Lung (tissue), 11 donors: ENCODE measurements at regions not wholly inside any gene's neighbourhood (a gene's known extent, or its start where the extent isn't known, plus 50 kb on each side); places are given as distances from the start of the nearest gene placed in this dataset.

Experiments used
- ATAC-seq: fragments of 200-7000 bp; cut with Tn5 transposase; one replicate; pipeline ENCODE4 v1.9.1; 2020; ENCODE audit warnings: moderate number of reproducible peaks; ENCODE audit not compliant: insufficient read depth, low FRiP score
- DNase-seq, 3 donors: peaks; one replicate each; pipeline ENCODE4 v3.0.0-alpha.2; 2013 to 2017
- H3K27ac ChIP-seq, 2 donors: one replicate each; pipeline ENCODE4 v1.5.1; 2013; ENCODE audit warnings: mild to moderate bottlenecking in 2 of 2, moderate library complexity in 2 of 2, control low read depth in 1 of 2, inconsistent platforms in 1 of 2, low read depth in 1 of 2, low read length in 1 of 2
- H3K27me3 ChIP-seq, 3 donors: one replicate each; pipeline ENCODE4 v1.5.1; 2013; ENCODE audit warnings: low read length in 2 of 3; ENCODE audit not compliant: control insufficient read depth in 3 of 3, insufficient read depth in 3 of 3
- H3K36me3 ChIP-seq, 4 donors: one replicate each; pipeline ENCODE4 v1.5.1; 2013; ENCODE audit warnings: low read length in 4 of 4, mild to moderate bottlenecking in 1 of 4, moderate library complexity in 1 of 4; ENCODE audit not compliant: control insufficient read depth in 4 of 4, insufficient read depth in 4 of 4
- H3K4me1 ChIP-seq, 5 donors: one replicate each; pipeline ENCODE4 v1.5.1; 2013; ENCODE audit warnings: low read length in 5 of 5, mild to moderate bottlenecking in 2 of 5, moderate library complexity in 1 of 5; ENCODE audit not compliant: control insufficient read depth in 5 of 5, insufficient read depth in 5 of 5
- H3K4me3 ChIP-seq: one replicate; pipeline ENCODE4 v1.5.1; 2013; ENCODE audit warnings: mild to moderate bottlenecking, control low read depth, moderate library complexity
- H3K9ac ChIP-seq, 2 donors: one replicate each; pipeline ENCODE4 v1.5.1; 2013; ENCODE audit warnings: low read length in 2 of 2, control low read depth in 1 of 2; ENCODE audit not compliant: insufficient read depth in 1 of 2
- H3K9me3 ChIP-seq, 4 donors: one replicate each; pipeline ENCODE4 v1.5.1; 2013; ENCODE audit warnings: low read length in 3 of 4, mild to moderate bottlenecking in 1 of 4, moderate library complexity in 1 of 4; ENCODE audit not compliant: control insufficient read depth in 4 of 4, insufficient read depth in 3 of 4
- WGBS, 2 donors: extraction: QIAGEN DNeasy Blood & Tissue Kit; methylation state at CpG; one replicate each; pipeline ENCODE4 v1.1.7; 2013; 5-methylcytosine and 5-hydroxymethylcytosine counted together
- TF ChIP-seq, protein P1 (sequence below): IDR thresholded peaks from 2 replicates; pipeline ENCODE4 v1.5.1; 2012; ENCODE audit warnings: mild to moderate bottlenecking; ENCODE audit errors: control extremely low read depth, extremely low read depth
- donor health status: control.
- donor health status: control.
- donor health status: Bipolar disorder and iron deficiency.
- donor health status: healthy.
- donor health status: DM: yes; HTN: yes; CAD: no.

- H3K27me3 ChIP-seq: no peaks in the 10 kb centered on the region
- 49 to 58% methylated on average over 7 of the region's 7 CpGs for WGBS, 2 donors
- H3K27ac ChIP-seq: no peak overlapping the region
- ATAC-seq (no peak), DNase-seq (peak in 1 of 3 donors; percentile 1)
- peaks cover 0 to 9% (median 0%) of the 10 kb centered on the region in 4 donors for H3K9me3 ChIP-seq
- no peak overlapping the region for H3K4me3 ChIP-seq
- H3K9ac ChIP-seq: no peak overlapping the region
- H3K36me3 ChIP-seq: no peaks in the 10 kb centered on the region
- TF ChIP-seq, protein P1, sequence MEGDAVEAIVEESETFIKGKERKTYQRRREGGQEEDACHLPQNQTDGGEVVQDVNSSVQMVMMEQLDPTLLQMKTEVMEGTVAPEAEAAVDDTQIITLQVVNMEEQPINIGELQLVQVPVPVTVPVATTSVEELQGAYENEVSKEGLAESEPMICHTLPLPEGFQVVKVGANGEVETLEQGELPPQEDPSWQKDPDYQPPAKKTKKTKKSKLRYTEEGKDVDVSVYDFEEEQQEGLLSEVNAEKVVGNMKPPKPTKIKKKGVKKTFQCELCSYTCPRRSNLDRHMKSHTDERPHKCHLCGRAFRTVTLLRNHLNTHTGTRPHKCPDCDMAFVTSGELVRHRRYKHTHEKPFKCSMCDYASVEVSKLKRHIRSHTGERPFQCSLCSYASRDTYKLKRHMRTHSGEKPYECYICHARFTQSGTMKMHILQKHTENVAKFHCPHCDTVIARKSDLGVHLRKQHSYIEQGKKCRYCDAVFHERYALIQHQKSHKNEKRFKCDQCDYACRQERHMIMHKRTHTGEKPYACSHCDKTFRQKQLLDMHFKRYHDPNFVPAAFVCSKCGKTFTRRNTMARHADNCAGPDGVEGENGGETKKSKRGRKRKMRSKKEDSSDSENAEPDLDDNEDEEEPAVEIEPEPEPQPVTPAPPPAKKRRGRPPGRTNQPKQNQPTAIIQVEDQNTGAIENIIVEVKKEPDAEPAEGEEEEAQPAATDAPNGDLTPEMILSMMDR: no peak
- H3K4me1 ChIP-seq: no peaks in the 10 kb centered on the region
These were observed 122.0 kb downstream of the UQCRFS1 start for GRCh38 chr19:29090783-29091526.

DNA sequence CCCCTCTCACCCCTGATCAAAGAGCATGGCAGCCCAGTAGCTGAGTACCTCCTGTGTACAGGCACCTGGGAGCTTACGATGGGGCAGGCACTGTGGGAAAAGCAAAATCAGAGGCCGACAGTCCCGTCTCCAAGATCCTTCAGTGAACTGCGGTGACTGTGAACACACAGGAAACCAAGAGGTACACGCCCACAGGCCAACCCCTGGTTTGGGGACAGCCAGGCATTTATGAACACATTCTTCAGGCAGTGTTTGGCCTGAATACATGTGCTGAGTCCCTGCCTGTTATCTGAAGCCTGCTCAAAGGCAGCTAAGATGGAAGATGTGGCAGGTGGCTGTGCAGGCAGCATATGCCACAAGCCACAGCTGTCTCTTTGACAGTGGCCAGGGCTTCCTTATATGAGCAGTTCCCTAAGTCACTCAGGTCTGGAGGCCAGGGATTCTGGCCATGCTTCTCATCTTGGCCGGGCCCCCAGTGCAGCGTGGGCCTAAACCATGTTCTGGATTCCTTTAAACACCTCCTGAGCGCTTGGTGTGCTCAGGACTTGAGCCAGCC is 123.6 kb downstream of the UQCRFS1 start:
- Histone ChIP-seq H3K4me1 (no peaks in the 10 kb centered on the region), H3K4me3 (no peak overlapping the region), H3K9me3 (peaks cover 0 to 8% (median 0%) of the 10 kb centered on the region in 4 donors), H3K27ac (no peak overlapping the region), H3K9ac (no peak overlapping the region), H3K36me3 (no peaks in the 10 kb centered on the region), H3K27me3 (no peaks in the 10 kb centered on the region)
- TF ChIP-seq, protein P1: no peak
- ATAC-seq: no peak
- WGBS, 2 donors: 76 to 79% methylated on average over 8 of the region's 8 CpGs
- no peak for DNase-seq

GRCh38 chr19:29088761-29089160 is 124.2 kb downstream of the UQCRFS1 start:
- TF ChIP-seq, protein P1: no peak
- Histone ChIP-seq H3K36me3 (no peaks in the 10 kb centered on the region), H3K4me3 (no peak overlapping the region), H3K9ac (no peak overlapping the region), H3K27ac (no peak overlapping the region), H3K9me3 (peaks cover 0 to 8% (median 0%) of the 10 kb centered on the region in 4 donors), H3K27me3 (peaks cover 0 to 4% (median 0%) of the 10 kb centered on the region in 3 donors), H3K4me1 (no peaks in the 10 kb centered on the region)
- 83 to 84% methylated on average over 9 of the region's 9 CpGs for WGBS, 2 donors
- DNase-seq (peak in 1 of 3 donors; percentile 0), ATAC-seq (no peak)
